K562 (cell line): ENCODE measurements at regions not wholly inside any gene's neighbourhood (a gene's known extent, or its start where the extent isn't known, plus 50 kb on each side); places are given as distances from the start of the nearest gene placed in this dataset.

ENCODE experiments used
- CHD1 ChIP-seq: fragments of 200-600 bp; sonication (generic); IDR thresholded peaks from one replicate; pipeline ENCODE4 v1.6.1; 2012; ENCODE audit warnings: mild to moderate bottlenecking, moderate library complexity, low read length, inconsistent platforms
- CTCF ChIP-seq, 3 experiments: IDR thresholded peaks in 2 of 3; conservative IDR thresholded peaks in 1 of 3; 2 replicates each; pipeline ENCODE4 v1.5.1; 2011 to 2012; ENCODE audit warnings: low read length in 3 of 3, mild to moderate bottlenecking in 3 of 3, control low read depth in 2 of 3, improper control_type of control experiment in 1 of 3, inconsistent platforms in 1 of 3, low read depth in 1 of 3, mixed read lengths in 1 of 3, moderate library complexity in 1 of 3; ENCODE audit not compliant: insufficient read depth in 2 of 3
- KLF1 ChIP-seq: fragments of 450-650 bp; IDR thresholded peaks from 2 replicates; pipeline ENCODE4 v1.6.1; 2016; ENCODE audit warnings: missing genetic modification characterization, missing compliant biosample characterization
- RBBP5 ChIP-seq: fragments of 200-600 bp; sonication (generic); IDR thresholded peaks from 2 replicates; pipeline ENCODE4 v1.6.1; 2012; ENCODE audit warnings: borderline replicate concordance, mild to moderate bottlenecking, low read length, control low read depth, inconsistent platforms; ENCODE audit not compliant: insufficient read depth, poor library complexity, severe bottlenecking
- ZBTB17 ChIP-seq: fragments of 450-650 bp; formaldehyde crosslinking; IDR thresholded peaks from 2 replicates; pipeline ENCODE4 v1.4.0; 2020; ENCODE audit warnings: mild to moderate bottlenecking

GRCh38 chr1:14100444-14100843 is 400.5 kb downstream of the PRDM2 start:
- TF ChIP-seq CHD1 (no peak), ZBTB17 (CRISPR knock-in tag) (no peak), CTCF (IDR thresholded peaks at IDR 0.05 in 2 of 3, conservative IDR thresholded peaks at IDR 0.05 in 1 of 3; ENCODE audit: insufficient read depth in 2 of 3, low read depth in 1 of 3, low read length in 3 of 3) (no peak), RBBP5 (no peak), KLF1 (tag) (no peak)
